HCT116 (cell line): ENCODE measurements at regions not wholly inside any gene's neighbourhood (a gene's known extent, or its start where the extent isn't known, plus 50 kb on each side); places are given as distances from the start of the nearest gene placed in this dataset.

ENCODE experiments used
- ATAC-seq: fragments of 200-7000 bp; cut with Tn5 transposase; 2 replicates; pipeline ENCODE4 v1.9.1; 2020; ENCODE audit warnings: mild to moderate bottlenecking, moderate library complexity
- BruUV-seq: library from RNA; stranded (reverse); fragments of 400-500 nt; replicated peaks from 2 replicates; lab custom pipeline; 2021; lab: Mats Ljungman, UMichigan
- CTCF ChIA-PET: fragments of 300-600 bp; sonication (Branson Sonifier 250); formaldehyde crosslinking; loops from one replicate; lab custom pipeline; 2021; ENCODE audit warnings: antibody characterized with exemption; lab: Charles Lee
- POLR2A ChIA-PET: fragments of 300-600, 350-600 bp; sonication (Branson Sonifier 250); formaldehyde crosslinking; loops from one replicate; lab custom pipeline; 2021; ENCODE audit warnings: antibody characterized with exemption; lab: Charles Lee
- RAD21 ChIA-PET, 2 experiments: fragments of 300-600 bp; sonication (Branson Sonifier 250); formaldehyde crosslinking; loops; one replicate each; lab custom pipeline; 2023; ENCODE audit warnings: low total read pairs in 2 of 2; ENCODE audit not compliant: uncharacterized antibody in 2 of 2, unreplicated experiment in 2 of 2, low non-redundant PET in 1 of 2; lab: Charles Lee
- DNase-seq: peaks from one replicate; pipeline ENCODE4 v3.0.0-alpha.2; 2010; ENCODE audit warnings: low read depth, low spot score
- H2AFZ ChIP-seq: fragments of 200-600 bp; shearing (Covaris generic), sonication (generic); 2 replicates; pipeline ENCODE4 v1.6.1; 2017; ENCODE audit warnings: low read depth, mixed run types, mixed read lengths, antibody characterized with exemption, low read length; ENCODE audit not compliant: poor library complexity, severe bottlenecking
- H3K27ac ChIP-seq: 2 replicates; pipeline ENCODE4 v1.5.1; 2012; ENCODE audit warnings: low read depth, low read length
- H3K27me3 ChIP-seq: fragments of 200-600 bp; sonication (generic); 2 replicates; pipeline ENCODE4 v1.6.1; 2016; ENCODE audit warnings: mixed run types, low read length, mixed read lengths; ENCODE audit not compliant: insufficient read depth
- H3K36me3 ChIP-seq, 2 experiments: fragments of 200-500 bp in 1 of 2; fragments of 200-600 bp in 1 of 2; sonication (Bioruptor generic) in 1 of 2; sonication (generic) in 1 of 2; 2 replicates each; pipeline versions ENCODE4 v1.5.1 to v1.6.1; 2014 to 2016; ENCODE audit warnings: low read length in 2 of 2, inconsistent platforms in 1 of 2, mixed read lengths in 1 of 2, mixed run types in 1 of 2; ENCODE audit not compliant: insufficient read depth in 2 of 2, control insufficient read depth in 1 of 2
- H3K4me1 ChIP-seq, 2 experiments: fragments of 200-600 bp in 1 of 2; sonication (generic) in 1 of 2; 2 replicates each; pipeline versions ENCODE4 v1.5.1 to v1.6.1; 2012 to 2017; ENCODE audit warnings: low read length in 2 of 2, inconsistent platforms in 1 of 2, mild to moderate bottlenecking in 1 of 2, mixed read lengths in 1 of 2, mixed run types in 1 of 2, moderate library complexity in 1 of 2; ENCODE audit not compliant: insufficient read depth in 2 of 2, control insufficient read depth in 1 of 2
- H3K4me2 ChIP-seq: fragments of 200-600 bp; sonication (generic); 2 replicates; pipeline ENCODE4 v1.6.1; 2017; ENCODE audit warnings: mixed run types, low read length, mixed read lengths
- H3K4me3 ChIP-seq, 2 experiments: fragments of 200-600 bp in 1 of 2; sonication (generic) in 1 of 2; replicated peaks in 1 of 2; 2 replicates each; pipeline ENCODE4 v1.5.1; 2011 to 2016; ENCODE audit warnings: low read length in 2 of 2, control low read depth in 1 of 2, low read depth in 1 of 2, mild to moderate bottlenecking in 1 of 2, mixed read lengths in 1 of 2, mixed run types in 1 of 2
- H3K79me2 ChIP-seq: fragments of 200-600 bp; sonication (generic); 2 replicates; pipeline ENCODE4 v1.6.1; 2017; ENCODE audit warnings: mild to moderate bottlenecking, mixed run types, low read length, moderate library complexity, mixed read lengths; ENCODE audit not compliant: insufficient read depth
- H3K9ac ChIP-seq: fragments of 200-600 bp; sonication (generic); 2 replicates; pipeline ENCODE4 v1.6.1; 2016; ENCODE audit warnings: low read length, mixed read lengths
- H3K9me2 ChIP-seq: fragments of 200-600 bp; sonication (generic), shearing (Covaris generic); 2 replicates; pipeline ENCODE4 v1.6.1; 2017; ENCODE audit warnings: mixed run types, mild to moderate bottlenecking, moderate library complexity; ENCODE audit not compliant: insufficient read depth
- H3K9me3 ChIP-seq, 2 experiments: fragments of 200-500 bp in 1 of 2; fragments of 200-600 bp in 1 of 2; sonication (Bioruptor generic) in 1 of 2; sonication (generic) in 1 of 2; 2 replicates each; pipeline ENCODE4 v1.6.1; 2014 to 2017; ENCODE audit warnings: low read length in 2 of 2, mixed read lengths in 2 of 2, inconsistent platforms in 1 of 2, low read depth in 1 of 2, mild to moderate bottlenecking in 1 of 2, mixed run types in 1 of 2, moderate library complexity in 1 of 2; ENCODE audit not compliant: control insufficient read depth in 1 of 2, insufficient read depth in 1 of 2
- H4K20me1 ChIP-seq: fragments of 200-600 bp; sonication (generic), shearing (Covaris generic); 2 replicates; pipeline ENCODE4 v1.6.1; 2017; ENCODE audit warnings: mixed run types, mild to moderate bottlenecking, moderate library complexity; ENCODE audit not compliant: insufficient read depth
- ATF3 ChIP-seq: IDR thresholded peaks from 2 replicates; pipeline ENCODE4 v1.6.1; 2012
- CBX3 ChIP-seq: IDR thresholded peaks from 2 replicates; pipeline ENCODE4 v1.6.1; 2012; ENCODE audit warnings: low read depth
- CEBPB ChIP-seq: IDR thresholded peaks from 2 replicates; pipeline ENCODE4 v1.6.1; 2012; ENCODE audit warnings: low read depth
- CTCF ChIP-seq, 3 experiments: fragments of 200-600 bp in 1 of 3; sonication (generic) in 1 of 3; IDR thresholded peaks in 2 of 3; conservative IDR thresholded peaks in 1 of 3; 2 replicates each; pipeline ENCODE4 v1.5.1; 2012 to 2017; ENCODE audit warnings: low read depth in 2 of 3, low read length in 2 of 3, antibody characterized with exemption in 1 of 3, borderline replicate concordance in 1 of 3, control low read depth in 1 of 3, mild to moderate bottlenecking in 1 of 3, mixed read lengths in 1 of 3, mixed run types in 1 of 3, moderate library complexity in 1 of 3; ENCODE audit not compliant: insufficient read depth in 1 of 3
- EZH2phosphoT487 ChIP-seq: fragments of 200-600 bp; IDR thresholded peaks from 2 replicates; pipeline ENCODE4 v1.6.1; 2018; ENCODE audit warnings: antibody characterized with exemption, borderline replicate concordance
- FOSL1 ChIP-seq: IDR thresholded peaks from 2 replicates; pipeline ENCODE4 v1.6.1; 2012; ENCODE audit warnings: low read depth
- JUND ChIP-seq: IDR thresholded peaks from 2 replicates; pipeline ENCODE4 v1.6.1; 2012
- RAD21 ChIP-seq: IDR thresholded peaks from 2 replicates; pipeline ENCODE4 v1.6.1; 2012; ENCODE audit warnings: low read depth, mild to moderate bottlenecking
- REST ChIP-seq: IDR thresholded peaks from 2 replicates; pipeline ENCODE4 v1.6.1; 2012; ENCODE audit warnings: low read depth
- SIN3A ChIP-seq: IDR thresholded peaks from 2 replicates; pipeline ENCODE4 v1.6.1; 2012; ENCODE audit warnings: low read depth
- SP1 ChIP-seq: IDR thresholded peaks from 2 replicates; pipeline ENCODE4 v1.6.1; 2012; ENCODE audit warnings: low read depth
- YY1 ChIP-seq: IDR thresholded peaks from 2 replicates; pipeline ENCODE4 v1.6.1; 2011; ENCODE audit warnings: low read length, low read depth, moderate library complexity, mild to moderate bottlenecking; ENCODE audit not compliant: insufficient replicate concordance; ENCODE audit errors: extremely low read depth
- ZFX ChIP-seq: fragments of 450-650 bp; IDR thresholded peaks from 2 replicates; pipeline ENCODE4 v1.6.1; 2017
- ZNF274 ChIP-seq: fragments of 200-500 bp; sonication (Bioruptor generic); IDR thresholded peaks from 2 replicates; pipeline ENCODE4 v1.6.1; 2014; ENCODE audit warnings: mild to moderate bottlenecking, low read depth, low read length, inconsistent platforms
- intact Hi-C: fragments of 100-400 bp; cut with micrococcal nuclease; formaldehyde crosslinking; loops from 2 replicates; pipeline ENCODE4 v1.10.0; 2022

GRCh38 chr12:5222011-5222461, 178.4 kb downstream of the KCNA5 start:
- ChIA-PET POLR2A (no interaction called here), RAD21 (no interaction called here), CTCF (no interaction called here)
- Histone ChIP-seq H4K20me1 (no peaks in the 10 kb centered on the region), H3K36me3 (no peaks in the 10 kb centered on the region), H2AFZ (no peak overlapping the region), H3K4me1 (no peaks in the 10 kb centered on the region), H3K27me3 (no peaks in the 10 kb centered on the region), H3K4me3 (no peak overlapping the region), H3K79me2 (no peaks in the 10 kb centered on the region), H3K27ac (no peak overlapping the region), H3K9ac (no peak overlapping the region), H3K4me2 (no peak overlapping the region), H3K9me2 (no peaks in the 10 kb centered on the region), H3K9me3 (no peaks in the 10 kb centered on the region)
- TF ChIP-seq ZNF274 = no peak
- TF ChIP-seq CEBPB = no peak
- TF ChIP-seq ATF3 = no peak
- no peak for TF ChIP-seq FOSL1
- TF ChIP-seq SIN3A = no peak
- no peak for TF ChIP-seq ZFX
- TF ChIP-seq REST = no peak
- no peak for TF ChIP-seq JUND
- no peak for TF ChIP-seq CBX3
- no peak for TF ChIP-seq YY1
- no peak for TF ChIP-seq RAD21
- TF ChIP-seq CTCF (IDR thresholded peaks at IDR 0.05 in 2 of 3, conservative IDR thresholded peaks at IDR 0.05 in 1 of 3; ENCODE audit: borderline replicate concordance in 1 of 3, insufficient read depth in 1 of 3, low read depth in 2 of 3, low read length in 2 of 3) = no peak
- TF ChIP-seq EZH2phosphoT487 = no peak
- no peak for TF ChIP-seq SP1
- intact Hi-C loops = no loop called here
- ATAC-seq = no peak
- BruUV-seq = no TSS peak
- no peak for DNase-seq
